GM12878 (cell line): ENCODE measurements at regions not wholly inside any gene's neighbourhood (a gene's known extent, or its start where the extent isn't known, plus 50 kb on each side); places are given as distances from the start of the nearest gene placed in this dataset.

Experiments used
- ATAC-seq: fragments of 200-7000 bp; cut with Tn5 transposase; 3 replicates; pipeline ENCODE4 v1.9.1; 2020; ENCODE audit warnings: mild to moderate bottlenecking, moderate library complexity
- BruUV-seq: library from RNA; stranded (reverse); fragments of 400-500 nt; replicated peaks from 2 replicates; lab custom pipeline; 2021; lab: Mats Ljungman, UMichigan
- CTCF ChIA-PET: fragments of 300-600 bp; sonication (Branson Sonifier 250); formaldehyde crosslinking; extraction: SDS; loops from one replicate; lab custom pipeline; 2021; ENCODE audit warnings: inconsistent platforms; lab: Yijun Ruan, JAX
- POLR2A ChIA-PET: fragments of 350-600 bp; formaldehyde crosslinking; extraction: SDS; loops from one replicate; lab custom pipeline; 2021; ENCODE audit warnings: inconsistent platforms; lab: Charles Lee
- RAD21 ChIA-PET: fragments of 300-600 bp; sonication (Branson Sonifier 250); formaldehyde crosslinking; loops from one replicate; lab custom pipeline; 2023; ENCODE audit warnings: antibody characterized with exemption; ENCODE audit not compliant: unreplicated experiment; lab: Charles Lee
- SMC1A ChIA-PET: fragments of 300-600 bp; sonication (Branson Sonifier 250); formaldehyde crosslinking; loops from one replicate; lab custom pipeline; 2023; ENCODE audit not compliant: unreplicated experiment, uncharacterized antibody; lab: Charles Lee
- DNase-seq: peaks from one replicate; pipeline ENCODE4 v3.0.0-alpha.2; 2011; ENCODE audit warnings: low read depth, low spot score
- FAIRE-seq: peaks from 3 replicates; lab custom pipeline; 2011; peaks lifted over from hg19 to GRCh38; lab: Jason Lieb, UNC
- H2AFZ ChIP-seq: 2 replicates; pipeline ENCODE4 v1.6.0; 2011; ENCODE audit warnings: low read depth, low read length, control low read depth; ENCODE audit not compliant: control insufficient read depth
- H3K27ac ChIP-seq: 2 replicates; pipeline ENCODE4 v1.5.1; 2011; ENCODE audit warnings: control low read depth; ENCODE audit not compliant: control insufficient read depth, insufficient read depth
- H3K27me3 ChIP-seq, 2 experiments: replicated peaks in 1 of 2; 2 replicates each; pipeline versions ENCODE4 v1.6.0 to v1.6.1; 2011; ENCODE audit warnings: low read length in 1 of 2; ENCODE audit not compliant: control insufficient read depth in 2 of 2, insufficient read depth in 2 of 2
- H3K36me3 ChIP-seq, 2 experiments: 2 replicates each; pipeline ENCODE4 v1.5.1; 2011; ENCODE audit warnings: low read length in 1 of 2; ENCODE audit not compliant: control insufficient read depth in 2 of 2, insufficient read depth in 2 of 2
- H3K4me1 ChIP-seq: 2 replicates; pipeline ENCODE4 v1.6.1; 2011; ENCODE audit warnings: mild to moderate bottlenecking, low read length, moderate library complexity, mixed read lengths; ENCODE audit not compliant: control insufficient read depth, insufficient read depth
- H3K4me2 ChIP-seq: 2 replicates; pipeline ENCODE4 v1.6.0; 2011; ENCODE audit warnings: control low read depth; ENCODE audit not compliant: control insufficient read depth, insufficient read depth
- H3K4me3 ChIP-seq: fragments of 200-600 bp; sonication (generic); 2 replicates; pipeline ENCODE4 v1.5.1; 2016
- H3K79me2 ChIP-seq: 2 replicates; pipeline ENCODE4 v1.6.0; 2011; ENCODE audit warnings: low read length; ENCODE audit not compliant: control insufficient read depth, insufficient read depth
- H3K9ac ChIP-seq: 2 replicates; pipeline ENCODE4 v1.8.0; 2011; ENCODE audit warnings: low read length, control low read depth, mixed read lengths; ENCODE audit not compliant: control insufficient read depth, insufficient read depth
- H3K9me3 ChIP-seq: replicated peaks from 3 replicates; pipeline ENCODE4 v1.5.1; 2011; ENCODE audit warnings: mild to moderate bottlenecking, low read length; ENCODE audit not compliant: control insufficient read depth, insufficient read depth
- H4K20me1 ChIP-seq: 2 replicates; pipeline ENCODE4 v1.6.0; 2011; ENCODE audit not compliant: control insufficient read depth, insufficient read depth
- BCLAF1 ChIP-seq: fragments of 450-650 bp; IDR thresholded peaks from 2 replicates; pipeline ENCODE4 v1.6.1; 2017; ENCODE audit warnings: antibody characterized with exemption, mild to moderate bottlenecking, moderate library complexity
- FOXM1 ChIP-seq: IDR thresholded peaks from 2 replicates; pipeline ENCODE4 v1.6.1; 2012; ENCODE audit warnings: low read depth, mild to moderate bottlenecking, inconsistent platforms, low read length, moderate library complexity
- GATAD2B ChIP-seq: fragments of 450-650 bp; conservative IDR thresholded peaks from 2 replicates; pipeline ENCODE4 v1.6.1; 2017; ENCODE audit warnings: low read depth, mild to moderate bottlenecking, moderate library complexity
- PRDM15 ChIP-seq: fragments of 450-650 bp; formaldehyde crosslinking; IDR thresholded peaks from 2 replicates; pipeline ENCODE4 v1.4.0; 2020; ENCODE audit warnings: mild to moderate bottlenecking, moderate library complexity
- SIN3A ChIP-seq: IDR thresholded peaks from 2 replicates; pipeline ENCODE4 v1.6.1; 2012; ENCODE audit warnings: low read depth, low read length, improper control_type of control experiment
- ZNF24 ChIP-seq: fragments of 450-650 bp; IDR thresholded peaks from 2 replicates; pipeline ENCODE4 v1.6.1; 2017; ENCODE audit warnings: antibody characterized with exemption, mild to moderate bottlenecking
- WGBS: methylation state at CpG from one replicate; pipeline ENCODE4 v1.1.6; 2016; ENCODE audit warnings: low lambda C conversion rate; ENCODE audit not compliant: insufficient replicate concordance, insufficient coverage; ENCODE audit errors: missing lambda C conversion rate; 5-methylcytosine and 5-hydroxymethylcytosine counted together
- in situ Hi-C: fragments of 300-500 bp; cut with MboI; formaldehyde crosslinking; loops from 9 replicates; pipeline ENCODE4 v1.14.3; 2018; ENCODE audit warnings: mixed read lengths
- intact Hi-C: fragments of 100-400 bp; cut with micrococcal nuclease; formaldehyde crosslinking; loops from one replicate; pipeline ENCODE4 v1.14.2; 2022; ENCODE audit not compliant: unreplicated experiment
- TF ChIP-seq, protein P1 (sequence below): fragments of 450-650 bp; IDR thresholded peaks from 2 replicates; pipeline ENCODE4 v1.6.1; 2014; ENCODE audit warnings: mild to moderate bottlenecking
- TF ChIP-seq, protein P2 (sequence below): fragments of 450-650 bp; IDR thresholded peaks from 2 replicates; pipeline ENCODE4 v1.6.1; 2017; ENCODE audit warnings: low read depth, mild to moderate bottlenecking, moderate library complexity
- TF ChIP-seq, protein P3 (sequence below): IDR thresholded peaks from 2 replicates; pipeline ENCODE4 v1.6.1; 2011; ENCODE audit warnings: borderline replicate concordance, low read depth, mild to moderate bottlenecking, moderate library complexity, mixed read lengths, low read length; ENCODE audit not compliant: insufficient read depth; ENCODE audit errors: extremely low read length

DNA sequence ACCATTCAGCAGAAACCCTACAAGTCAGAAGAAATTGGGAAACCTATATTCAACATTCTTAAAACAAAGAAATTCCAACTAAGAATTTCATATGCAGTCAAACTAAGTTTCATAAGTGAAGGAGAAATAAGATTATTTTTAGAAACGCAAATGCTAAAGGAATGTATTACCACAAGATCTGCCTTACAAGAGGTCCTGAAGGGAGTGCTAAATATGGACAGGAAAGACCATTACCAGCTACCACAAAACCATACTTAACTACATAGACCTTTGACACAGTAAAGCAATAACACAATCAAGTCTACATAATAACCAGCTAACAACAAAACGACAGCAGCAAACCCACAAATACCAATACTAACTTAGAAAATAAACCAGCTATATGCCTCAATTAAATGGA is 169.3 kb upstream of the FGF16 start:
- Histone ChIP-seq H3K4me2 (no peak overlapping the region), H3K9me3 (no peaks in the 10 kb centered on the region; the same call in 2 of the 3 replicates), H3K36me3 (no peaks in the 10 kb centered on the region), H3K4me1 (no peaks in the 10 kb centered on the region), H2AFZ (no peak overlapping the region), H3K79me2 (no peaks in the 10 kb centered on the region), H3K27me3 (no peaks in the 10 kb centered on the region), H3K27ac (no peak overlapping the region), H3K9ac (no peak overlapping the region), H4K20me1 (no peaks in the 10 kb centered on the region), H3K4me3 (no peak overlapping the region)
- in situ Hi-C loops, result no loop called here
- intact Hi-C loops, result no loop called here
- WGBS, result 19% methylated on average over 2 of the region's 2 CpGs
- FAIRE-seq, result no peak
- no peak for ATAC-seq
- ChIA-PET SMC1A (no interaction called here), POLR2A (no interaction called here), CTCF (no interaction called here), RAD21 (no interaction called here)
- no peak for DNase-seq
- BruUV-seq, result no TSS peak
- no peak for TF ChIP-seq BCLAF1
- TF ChIP-seq, protein P1, sequence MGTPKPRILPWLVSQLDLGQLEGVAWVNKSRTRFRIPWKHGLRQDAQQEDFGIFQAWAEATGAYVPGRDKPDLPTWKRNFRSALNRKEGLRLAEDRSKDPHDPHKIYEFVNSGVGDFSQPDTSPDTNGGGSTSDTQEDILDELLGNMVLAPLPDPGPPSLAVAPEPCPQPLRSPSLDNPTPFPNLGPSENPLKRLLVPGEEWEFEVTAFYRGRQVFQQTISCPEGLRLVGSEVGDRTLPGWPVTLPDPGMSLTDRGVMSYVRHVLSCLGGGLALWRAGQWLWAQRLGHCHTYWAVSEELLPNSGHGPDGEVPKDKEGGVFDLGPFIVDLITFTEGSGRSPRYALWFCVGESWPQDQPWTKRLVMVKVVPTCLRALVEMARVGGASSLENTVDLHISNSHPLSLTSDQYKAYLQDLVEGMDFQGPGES, result no peak
- TF ChIP-seq, protein P2, sequence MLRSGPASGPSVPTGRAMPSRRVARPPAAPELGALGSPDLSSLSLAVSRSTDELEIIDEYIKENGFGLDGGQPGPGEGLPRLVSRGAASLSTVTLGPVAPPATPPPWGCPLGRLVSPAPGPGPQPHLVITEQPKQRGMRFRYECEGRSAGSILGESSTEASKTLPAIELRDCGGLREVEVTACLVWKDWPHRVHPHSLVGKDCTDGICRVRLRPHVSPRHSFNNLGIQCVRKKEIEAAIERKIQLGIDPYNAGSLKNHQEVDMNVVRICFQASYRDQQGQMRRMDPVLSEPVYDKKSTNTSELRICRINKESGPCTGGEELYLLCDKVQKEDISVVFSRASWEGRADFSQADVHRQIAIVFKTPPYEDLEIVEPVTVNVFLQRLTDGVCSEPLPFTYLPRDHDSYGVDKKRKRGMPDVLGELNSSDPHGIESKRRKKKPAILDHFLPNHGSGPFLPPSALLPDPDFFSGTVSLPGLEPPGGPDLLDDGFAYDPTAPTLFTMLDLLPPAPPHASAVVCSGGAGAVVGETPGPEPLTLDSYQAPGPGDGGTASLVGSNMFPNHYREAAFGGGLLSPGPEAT, result no peak
- TF ChIP-seq PRDM15 (CRISPR knock-in tag), result no peak
- no peak for TF ChIP-seq GATAD2B
- no peak for TF ChIP-seq ZNF24
- no peak for TF ChIP-seq FOXM1
- TF ChIP-seq SIN3A, result no peak
- TF ChIP-seq, protein P3, sequence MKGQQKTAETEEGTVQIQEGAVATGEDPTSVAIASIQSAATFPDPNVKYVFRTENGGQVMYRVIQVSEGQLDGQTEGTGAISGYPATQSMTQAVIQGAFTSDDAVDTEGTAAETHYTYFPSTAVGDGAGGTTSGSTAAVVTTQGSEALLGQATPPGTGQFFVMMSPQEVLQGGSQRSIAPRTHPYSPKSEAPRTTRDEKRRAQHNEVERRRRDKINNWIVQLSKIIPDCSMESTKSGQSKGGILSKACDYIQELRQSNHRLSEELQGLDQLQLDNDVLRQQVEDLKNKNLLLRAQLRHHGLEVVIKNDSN, result no peak
